Spleen (tissue), 7 donors: ENCODE measurements at regions not wholly inside any gene's neighbourhood (a gene's known extent, or its start where the extent isn't known, plus 50 kb on each side); places are given as distances from the start of the nearest gene placed in this dataset.

Source experiments
- CTCF ChIP-seq, 11 experiments: fragments of 200-600 bp in 7 of 11; fragments of 450-650 bp in 4 of 11; sonication (generic) in 4 of 11; IDR thresholded peaks in 8 of 11; conservative IDR thresholded peaks in 3 of 11; 1 replicate in 7 of 11; 2 replicates in 4 of 11; pipeline versions ENCODE4 v1.4.0 to v1.8.0; 2016 to 2021; ENCODE audit warnings: antibody characterized with exemption in 11 of 11, inconsistent platforms in 4 of 11, mild to moderate bottlenecking in 1 of 11
- POLR2A ChIP-seq, 3 donors: fragments of 450-650 bp; IDR thresholded peaks; one replicate each; pipeline ENCODE4 v1.5.1; 2017; ENCODE audit warnings: antibody characterized with exemption in 3 of 3, mild to moderate bottlenecking in 1 of 3
- POLR2AphosphoS5 ChIP-seq, 3 donors: sonication (generic); formaldehyde crosslinking; IDR thresholded peaks; one replicate each; pipeline ENCODE4 v1.5.1; 2017; ENCODE audit warnings: antibody characterized with exemption in 3 of 3
- donor health status: DM: no; HTN: no; CAD: no; lungs with moderate emphysema.
- donor health status: DM: no; HTN: no; CAD: no.
- donor health status: DM: no; HTN: no; CAD: no.

DNA sequence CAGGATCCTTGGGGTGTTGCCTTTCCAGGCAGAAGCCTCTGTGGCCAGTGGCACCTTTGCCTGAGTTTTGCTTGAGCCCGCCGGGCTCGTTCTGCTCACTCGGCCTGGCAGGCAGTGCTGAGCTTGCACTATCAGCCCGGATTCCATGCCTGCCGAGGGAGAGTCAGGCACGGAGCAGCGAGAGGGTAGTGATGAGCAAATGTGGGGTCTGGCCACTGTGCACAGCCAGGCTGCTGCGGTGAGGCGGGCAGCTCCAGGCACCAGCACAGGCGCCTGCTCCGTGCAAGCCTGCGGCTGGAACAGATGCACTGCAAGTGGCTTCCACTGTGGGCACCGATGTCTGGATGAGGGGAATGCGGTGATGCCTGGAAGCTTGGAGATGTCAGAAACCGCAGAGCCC lies 619.2 kb downstream of the RAPGEF2 start:
- no peak for TF ChIP-seq CTCF (IDR thresholded peaks at IDR 0.05 in 8 of 11, conservative IDR thresholded peaks at IDR 0.05 in 3 of 11)
- no peak for TF ChIP-seq POLR2AphosphoS5 (IDR thresholded peaks at IDR 0.05)
- no peak for TF ChIP-seq POLR2A (IDR thresholded peaks at IDR 0.05)
